Breast epithelium (tissue), 3 donors: ENCODE measurements at regions not wholly inside any gene's neighbourhood (a gene's known extent, or its start where the extent isn't known, plus 50 kb on each side); places are given as distances from the start of the nearest gene placed in this dataset.

Experiments used
- CTCF ChIP-seq, 3 donors: fragments of 450-650 bp; IDR thresholded peaks; one replicate each; pipeline ENCODE4 v1.5.1; 2016 to 2017; ENCODE audit warnings: antibody characterized with exemption in 3 of 3, mild to moderate bottlenecking in 3 of 3, moderate library complexity in 3 of 3
- POLR2A ChIP-seq: fragments of 450-650 bp; IDR thresholded peaks from one replicate; pipeline ENCODE4 v1.6.1; 2016; ENCODE audit warnings: antibody characterized with exemption, mild to moderate bottlenecking, moderate library complexity
- POLR2AphosphoS5 ChIP-seq, 3 donors: sonication (generic); formaldehyde crosslinking; IDR thresholded peaks; one replicate each; pipeline ENCODE4 v1.6.1; 2017; ENCODE audit warnings: antibody characterized with exemption in 3 of 3

GRCh38 chr3:68378631-68379030 is 553.7 kb downstream of the TAFA4 start:
- no peak for TF ChIP-seq CTCF (IDR thresholded peaks at IDR 0.05)
- TF ChIP-seq POLR2A = no peak
- TF ChIP-seq POLR2AphosphoS5 (IDR thresholded peaks at IDR 0.05) = no peak
